GM23338 (cell line): ENCODE measurements at regions not wholly inside any gene's neighbourhood (a gene's known extent, or its start where the extent isn't known, plus 50 kb on each side); places are given as distances from the start of the nearest gene placed in this dataset.

ENCODE experiments used
- ATAC-seq: fragments of 200-7000 bp; cut with Tn5 transposase; 3 replicates; pipeline ENCODE4 v1.9.1; 2020
- DNase-seq: peaks from one replicate; pipeline ENCODE4 v3.0.0-alpha.2; 2015; ENCODE audit warnings: low spot score
- H2AFZ ChIP-seq: fragments of 200-600 bp; sonication (generic); 2 replicates; pipeline ENCODE4 v1.8.0; 2016; ENCODE audit warnings: antibody characterized with exemption, mild to moderate bottlenecking, moderate library complexity
- H3F3A ChIP-seq: fragments of 200-600 bp; sonication (generic); replicated peaks from 2 replicates; pipeline ENCODE4 v1.8.0; 2017; ENCODE audit warnings: antibody characterized with exemption, mixed run types, low read depth
- H3K27ac ChIP-seq: fragments of 200-600 bp; sonication (generic); 2 replicates; pipeline ENCODE4 v1.6.1; 2016; ENCODE audit warnings: low read depth
- H3K27me3 ChIP-seq: fragments of 200-600 bp; sonication (generic); 2 replicates; pipeline ENCODE4 v1.8.0; 2016; ENCODE audit warnings: mild to moderate bottlenecking, mixed run types, moderate library complexity; ENCODE audit not compliant: insufficient read depth
- H3K36me3 ChIP-seq: fragments of 200-600 bp; sonication (generic); 2 replicates; pipeline ENCODE4 v1.8.0; 2016; ENCODE audit warnings: mild to moderate bottlenecking; ENCODE audit not compliant: insufficient read depth
- H3K4me1 ChIP-seq: fragments of 200-600 bp; sonication (generic); 2 replicates; pipeline ENCODE4 v1.8.0; 2016; ENCODE audit warnings: mild to moderate bottlenecking, moderate library complexity; ENCODE audit not compliant: insufficient read depth
- H3K4me2 ChIP-seq: fragments of 200-600 bp; sonication (generic); 2 replicates; pipeline ENCODE4 v1.7.1; 2017; ENCODE audit warnings: mixed run types
- H3K4me3 ChIP-seq: fragments of 200-600 bp; sonication (generic); 2 replicates; pipeline ENCODE4 v1.6.1; 2016; ENCODE audit warnings: mixed run types
- H3K79me2 ChIP-seq: fragments of 200-600 bp; sonication (generic); replicated peaks from 2 replicates; pipeline ENCODE4 v1.8.0; 2017; ENCODE audit warnings: mild to moderate bottlenecking; ENCODE audit not compliant: insufficient read depth
- H3K9me2 ChIP-seq: fragments of 200-600 bp; sonication (generic); 2 replicates; pipeline ENCODE4 v1.8.0; 2017; ENCODE audit not compliant: insufficient read depth
- H4K20me1 ChIP-seq: fragments of 200-600 bp; sonication (generic); replicated peaks from 2 replicates; pipeline ENCODE4 v1.8.0; 2017; ENCODE audit warnings: mild to moderate bottlenecking; ENCODE audit not compliant: insufficient read depth
- H3K27ac Mint-ChIP-seq: 2 replicates; pipeline ENCODE4 v1.8.0; 2020; ENCODE audit warnings: inconsistent platforms, mild to moderate bottlenecking, moderate library complexity, mixed read lengths
- H3K27me3 Mint-ChIP-seq: 3 replicates; pipeline ENCODE4 v1.8.0; 2022; ENCODE audit warnings: low read depth, mild to moderate bottlenecking, moderate library complexity, mixed read lengths, inconsistent platforms; ENCODE audit not compliant: insufficient read depth, poor library complexity
- H3K36me3 Mint-ChIP-seq: 3 replicates; pipeline ENCODE4 v1.8.0; 2021; ENCODE audit warnings: low read depth, mild to moderate bottlenecking, inconsistent platforms, moderate library complexity, mixed read lengths
- H3K4me1 Mint-ChIP-seq: 3 replicates; pipeline ENCODE4 v1.8.0; 2020; ENCODE audit warnings: mild to moderate bottlenecking, inconsistent platforms, mixed read lengths
- H3K4me3 Mint-ChIP-seq: 3 replicates; pipeline ENCODE4 v1.8.0; 2021; ENCODE audit warnings: moderate library complexity, mild to moderate bottlenecking, inconsistent platforms, mixed read lengths
- H3K9me3 Mint-ChIP-seq: 3 replicates; pipeline ENCODE4 v1.8.0; 2020; ENCODE audit warnings: moderate library complexity, mild to moderate bottlenecking, inconsistent platforms, mixed read lengths
- CREB1 ChIP-seq: fragments of 250-450 bp; sonication (Bioruptor Pico); IDR thresholded peaks from 2 replicates; pipeline ENCODE4 v1.5.0; 2020; ENCODE audit warnings: low read depth, mild to moderate bottlenecking, moderate library complexity
- EZH2 ChIP-seq: fragments of 200-600 bp; sonication (generic); IDR thresholded peaks from one replicate; pipeline ENCODE4 v1.8.0; 2017; ENCODE audit warnings: antibody characterized with exemption, mild to moderate bottlenecking, low read depth; ENCODE audit not compliant: unreplicated experiment
- EZH2phosphoT487 ChIP-seq: fragments of 200-600 bp; sonication (generic); IDR thresholded peaks from one replicate; pipeline ENCODE4 v1.8.1; 2018; ENCODE audit warnings: antibody characterized with exemption; ENCODE audit not compliant: unreplicated experiment
- JUNB ChIP-seq: IDR thresholded peaks from one replicate; pipeline ENCODE4 v1.6.1; 2016; ENCODE audit warnings: antibody characterized with exemption; ENCODE audit not compliant: unreplicated experiment
- NANOG ChIP-seq: IDR thresholded peaks from 2 replicates; pipeline ENCODE4 v1.6.1; 2016; ENCODE audit warnings: antibody characterized with exemption, borderline replicate concordance
- POLR2AphosphoS5 ChIP-seq: IDR thresholded peaks from 2 replicates; pipeline ENCODE4 v1.6.1; 2016; ENCODE audit warnings: antibody characterized with exemption, low read depth
- STAT1 ChIP-seq: IDR thresholded peaks from one replicate; pipeline ENCODE4 v1.6.1; 2016; ENCODE audit warnings: antibody characterized with exemption; ENCODE audit not compliant: unreplicated experiment
- ZNF114 ChIP-seq: fragments of 250-450 bp; sonication (Bioruptor Pico); IDR thresholded peaks from 2 replicates; pipeline ENCODE4 v1.5.0; 2020; ENCODE audit warnings: mild to moderate bottlenecking, moderate library complexity
- ZNF331 ChIP-seq: fragments of 250-450 bp; sonication (Bioruptor Pico); IDR thresholded peaks from 2 replicates; pipeline ENCODE4 v1.5.0; 2020; ENCODE audit warnings: low read depth, mild to moderate bottlenecking, moderate library complexity
- TF ChIP-seq, protein P1 (sequence below): IDR thresholded peaks from 2 replicates; pipeline ENCODE4 v1.6.1; 2016; ENCODE audit warnings: antibody characterized with exemption
- TF ChIP-seq, protein P2 (sequence below): IDR thresholded peaks from one replicate; pipeline ENCODE4 v1.6.1; 2018; ENCODE audit warnings: antibody characterized with exemption; ENCODE audit not compliant: unreplicated experiment
- TF ChIP-seq, protein P3 (sequence below): fragments of 250-450 bp; sonication (Bioruptor Pico); IDR thresholded peaks from 2 replicates; pipeline ENCODE4 v1.5.0; 2020; ENCODE audit warnings: mild to moderate bottlenecking, moderate library complexity

DNA sequence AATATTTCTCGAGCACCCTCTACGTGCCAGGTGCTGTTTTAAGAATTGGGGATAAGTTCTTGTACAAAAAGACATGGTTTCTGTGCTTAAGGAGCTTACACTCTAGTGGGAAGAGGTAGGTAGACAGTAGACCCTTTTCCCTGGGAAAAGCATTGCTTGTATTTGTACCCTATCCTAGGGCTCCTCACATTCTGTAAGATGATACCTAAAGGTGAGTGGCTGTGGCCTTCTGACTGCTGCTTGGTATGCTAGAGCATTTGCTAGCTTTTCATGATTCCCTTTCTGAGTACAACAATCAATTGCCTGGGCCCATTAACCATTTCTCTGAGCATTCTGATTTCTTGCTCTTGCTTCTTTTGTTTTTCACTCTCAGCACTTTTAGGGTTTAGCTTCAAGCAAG lies 286.6 kb downstream of the ZIC3 start (continued):
- TF ChIP-seq NANOG, result no peak
- no peak for TF ChIP-seq ZNF114 (CRISPR knock-in tag)
- TF ChIP-seq, protein P1, sequence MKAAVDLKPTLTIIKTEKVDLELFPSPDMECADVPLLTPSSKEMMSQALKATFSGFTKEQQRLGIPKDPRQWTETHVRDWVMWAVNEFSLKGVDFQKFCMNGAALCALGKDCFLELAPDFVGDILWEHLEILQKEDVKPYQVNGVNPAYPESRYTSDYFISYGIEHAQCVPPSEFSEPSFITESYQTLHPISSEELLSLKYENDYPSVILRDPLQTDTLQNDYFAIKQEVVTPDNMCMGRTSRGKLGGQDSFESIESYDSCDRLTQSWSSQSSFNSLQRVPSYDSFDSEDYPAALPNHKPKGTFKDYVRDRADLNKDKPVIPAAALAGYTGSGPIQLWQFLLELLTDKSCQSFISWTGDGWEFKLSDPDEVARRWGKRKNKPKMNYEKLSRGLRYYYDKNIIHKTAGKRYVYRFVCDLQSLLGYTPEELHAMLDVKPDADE, result no peak
- no peak for TF ChIP-seq STAT1

DNA sequence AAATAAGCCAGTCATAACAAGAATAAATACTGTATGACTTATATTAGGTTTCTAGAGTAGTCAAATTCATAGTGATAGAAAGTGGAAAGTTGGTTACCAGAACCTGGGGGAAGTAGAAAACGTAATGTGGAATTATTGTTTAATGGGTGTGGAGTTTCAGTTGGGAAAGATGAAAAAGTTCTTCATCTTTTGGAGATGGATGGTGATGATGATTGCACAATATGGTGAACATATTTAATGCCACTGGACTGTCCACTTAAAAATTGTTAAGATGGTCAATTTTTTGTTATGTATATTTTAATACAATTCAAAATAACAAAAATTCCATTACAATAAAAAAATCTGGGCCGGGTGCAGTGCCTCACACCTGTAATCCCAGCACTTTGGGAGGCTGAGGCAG lies 289.6 kb downstream of the ZIC3 start:
- Histone ChIP-seq H3K4me3 (no peak overlapping the region), H3K27me3 (no peaks in the 10 kb centered on the region), H3K9me2 (0 out of 2 replicates have a peak, but pooled peaks cover 3% of the 10 kb centered on the region), H3K79me2 (no peaks in the 10 kb centered on the region), H4K20me1 (no peaks in the 10 kb centered on the region), H3K4me1 (0 out of 2 replicates have a peak, but pooled peaks cover 5% of the 10 kb centered on the region), H2AFZ (no peak overlapping the region), H3K4me2 (no peak overlapping the region), H3K36me3 (no peaks in the 10 kb centered on the region), H3K27ac (no peak overlapping the region), H3F3A (no peaks in the 10 kb centered on the region)
- Mint-ChIP-seq H3K4me1 (peaks cover 24% of the 10 kb centered on the region), H3K27ac (no peak overlapping the region), H3K9me3 (no peaks in the 10 kb centered on the region), H3K27me3 (peaks cover 4% of the 10 kb centered on the region), H3K36me3 (no peaks in the 10 kb centered on the region; the same call in 2 of the 3 replicates), H3K4me3 (no peak overlapping the region)
- DNase-seq (no peak), ATAC-seq (no peak)
- TF ChIP-seq JUNB (no peak), EZH2phosphoT487 (no peak), CREB1 (CRISPR knock-in tag) (no peak), EZH2 (no peak), POLR2AphosphoS5 (no peak), ZNF331 (CRISPR knock-in tag) (no peak), STAT1 (no peak)
- TF ChIP-seq, protein P2, sequence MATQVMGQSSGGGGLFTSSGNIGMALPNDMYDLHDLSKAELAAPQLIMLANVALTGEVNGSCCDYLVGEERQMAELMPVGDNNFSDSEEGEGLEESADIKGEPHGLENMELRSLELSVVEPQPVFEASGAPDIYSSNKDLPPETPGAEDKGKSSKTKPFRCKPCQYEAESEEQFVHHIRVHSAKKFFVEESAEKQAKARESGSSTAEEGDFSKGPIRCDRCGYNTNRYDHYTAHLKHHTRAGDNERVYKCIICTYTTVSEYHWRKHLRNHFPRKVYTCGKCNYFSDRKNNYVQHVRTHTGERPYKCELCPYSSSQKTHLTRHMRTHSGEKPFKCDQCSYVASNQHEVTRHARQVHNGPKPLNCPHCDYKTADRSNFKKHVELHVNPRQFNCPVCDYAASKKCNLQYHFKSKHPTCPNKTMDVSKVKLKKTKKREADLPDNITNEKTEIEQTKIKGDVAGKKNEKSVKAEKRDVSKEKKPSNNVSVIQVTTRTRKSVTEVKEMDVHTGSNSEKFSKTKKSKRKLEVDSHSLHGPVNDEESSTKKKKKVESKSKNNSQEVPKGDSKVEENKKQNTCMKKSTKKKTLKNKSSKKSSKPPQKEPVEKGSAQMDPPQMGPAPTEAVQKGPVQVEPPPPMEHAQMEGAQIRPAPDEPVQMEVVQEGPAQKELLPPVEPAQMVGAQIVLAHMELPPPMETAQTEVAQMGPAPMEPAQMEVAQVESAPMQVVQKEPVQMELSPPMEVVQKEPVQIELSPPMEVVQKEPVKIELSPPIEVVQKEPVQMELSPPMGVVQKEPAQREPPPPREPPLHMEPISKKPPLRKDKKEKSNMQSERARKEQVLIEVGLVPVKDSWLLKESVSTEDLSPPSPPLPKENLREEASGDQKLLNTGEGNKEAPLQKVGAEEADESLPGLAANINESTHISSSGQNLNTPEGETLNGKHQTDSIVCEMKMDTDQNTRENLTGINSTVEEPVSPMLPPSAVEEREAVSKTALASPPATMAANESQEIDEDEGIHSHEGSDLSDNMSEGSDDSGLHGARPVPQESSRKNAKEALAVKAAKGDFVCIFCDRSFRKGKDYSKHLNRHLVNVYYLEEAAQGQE, result no peak
- TF ChIP-seq, protein P1, result no peak
- TF ChIP-seq, protein P3, sequence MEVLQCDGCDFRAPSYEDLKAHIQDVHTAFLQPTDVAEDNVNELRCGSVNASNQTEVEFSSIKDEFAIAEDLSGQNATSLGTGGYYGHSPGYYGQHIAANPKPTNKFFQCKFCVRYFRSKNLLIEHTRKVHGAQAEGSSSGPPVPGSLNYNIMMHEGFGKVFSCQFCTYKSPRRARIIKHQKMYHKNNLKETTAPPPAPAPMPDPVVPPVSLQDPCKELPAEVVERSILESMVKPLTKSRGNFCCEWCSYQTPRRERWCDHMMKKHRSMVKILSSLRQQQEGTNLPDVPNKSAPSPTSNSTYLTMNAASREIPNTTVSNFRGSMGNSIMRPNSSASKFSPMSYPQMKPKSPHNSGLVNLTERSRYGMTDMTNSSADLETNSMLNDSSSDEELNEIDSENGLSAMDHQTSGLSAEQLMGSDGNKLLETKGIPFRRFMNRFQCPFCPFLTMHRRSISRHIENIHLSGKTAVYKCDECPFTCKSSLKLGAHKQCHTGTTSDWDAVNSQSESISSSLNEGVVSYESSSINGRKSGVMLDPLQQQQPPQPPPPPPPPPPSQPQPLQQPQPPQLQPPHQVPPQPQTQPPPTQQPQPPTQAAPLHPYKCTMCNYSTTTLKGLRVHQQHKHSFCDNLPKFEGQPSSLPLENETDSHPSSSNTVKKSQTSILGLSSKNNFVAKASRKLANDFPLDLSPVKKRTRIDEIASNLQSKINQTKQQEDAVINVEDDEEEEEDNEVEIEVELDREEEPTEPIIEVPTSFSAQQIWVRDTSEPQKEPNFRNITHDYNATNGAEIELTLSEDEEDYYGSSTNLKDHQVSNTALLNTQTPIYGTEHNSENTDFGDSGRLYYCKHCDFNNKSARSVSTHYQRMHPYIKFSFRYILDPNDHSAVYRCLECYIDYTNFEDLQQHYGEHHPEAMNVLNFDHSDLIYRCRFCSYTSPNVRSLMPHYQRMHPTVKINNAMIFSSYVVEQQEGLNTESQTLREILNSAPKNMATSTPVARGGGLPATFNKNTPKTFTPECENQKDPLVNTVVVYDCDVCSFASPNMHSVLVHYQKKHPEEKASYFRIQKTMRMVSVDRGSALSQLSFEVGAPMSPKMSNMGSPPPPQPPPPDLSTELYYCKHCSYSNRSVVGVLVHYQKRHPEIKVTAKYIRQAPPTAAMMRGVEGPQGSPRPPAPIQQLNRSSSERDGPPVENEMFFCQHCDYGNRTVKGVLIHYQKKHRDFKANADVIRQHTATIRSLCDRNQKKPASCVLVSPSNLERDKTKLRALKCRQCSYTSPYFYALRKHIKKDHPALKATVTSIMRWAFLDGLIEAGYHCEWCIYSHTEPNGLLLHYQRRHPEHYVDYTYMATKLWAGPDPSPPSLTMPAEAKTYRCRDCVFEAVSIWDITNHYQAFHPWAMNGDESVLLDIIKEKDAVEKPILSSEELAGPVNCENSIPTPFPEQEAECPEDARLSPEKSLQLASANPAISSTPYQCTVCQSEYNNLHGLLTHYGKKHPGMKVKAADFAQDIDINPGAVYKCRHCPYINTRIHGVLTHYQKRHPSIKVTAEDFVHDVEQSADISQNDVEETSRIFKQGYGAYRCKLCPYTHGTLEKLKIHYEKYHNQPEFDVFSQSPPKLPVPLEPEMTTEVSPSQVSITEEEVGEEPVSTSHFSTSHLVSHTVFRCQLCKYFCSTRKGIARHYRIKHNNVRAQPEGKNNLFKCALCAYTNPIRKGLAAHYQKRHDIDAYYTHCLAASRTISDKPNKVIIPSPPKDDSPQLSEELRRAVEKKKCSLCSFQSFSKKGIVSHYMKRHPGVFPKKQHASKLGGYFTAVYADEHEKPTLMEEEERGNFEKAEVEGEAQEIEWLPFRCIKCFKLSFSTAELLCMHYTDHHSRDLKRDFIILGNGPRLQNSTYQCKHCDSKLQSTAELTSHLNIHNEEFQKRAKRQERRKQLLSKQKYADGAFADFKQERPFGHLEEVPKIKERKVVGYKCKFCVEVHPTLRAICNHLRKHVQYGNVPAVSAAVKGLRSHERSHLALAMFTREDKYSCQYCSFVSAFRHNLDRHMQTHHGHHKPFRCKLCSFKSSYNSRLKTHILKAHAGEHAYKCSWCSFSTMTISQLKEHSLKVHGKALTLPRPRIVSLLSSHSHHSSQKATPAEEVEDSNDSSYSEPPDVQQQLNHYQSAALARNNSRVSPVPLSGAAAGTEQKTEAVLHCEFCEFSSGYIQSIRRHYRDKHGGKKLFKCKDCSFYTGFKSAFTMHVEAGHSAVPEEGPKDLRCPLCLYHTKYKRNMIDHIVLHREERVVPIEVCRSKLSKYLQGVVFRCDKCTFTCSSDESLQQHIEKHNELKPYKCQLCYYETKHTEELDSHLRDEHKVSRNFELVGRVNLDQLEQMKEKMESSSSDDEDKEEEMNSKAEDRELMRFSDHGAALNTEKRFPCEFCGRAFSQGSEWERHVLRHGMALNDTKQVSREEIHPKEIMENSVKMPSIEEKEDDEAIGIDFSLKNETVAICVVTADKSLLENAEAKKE (CRISPR knock-in tag), result no peak
